Activated CD4-positive, alpha-beta T cell treated with anti-CD3 and anti-CD28 coated beads for 48 hours (primary cell): ENCODE measurements at regions not wholly inside any gene's neighbourhood (a gene's known extent, or its start where the extent isn't known, plus 50 kb on each side); places are given as distances from the start of the nearest gene placed in this dataset.

Source experiments
- DNase-seq: peaks from one replicate; pipeline ENCODE4 v3.0.0-alpha.2; 2020

DNA sequence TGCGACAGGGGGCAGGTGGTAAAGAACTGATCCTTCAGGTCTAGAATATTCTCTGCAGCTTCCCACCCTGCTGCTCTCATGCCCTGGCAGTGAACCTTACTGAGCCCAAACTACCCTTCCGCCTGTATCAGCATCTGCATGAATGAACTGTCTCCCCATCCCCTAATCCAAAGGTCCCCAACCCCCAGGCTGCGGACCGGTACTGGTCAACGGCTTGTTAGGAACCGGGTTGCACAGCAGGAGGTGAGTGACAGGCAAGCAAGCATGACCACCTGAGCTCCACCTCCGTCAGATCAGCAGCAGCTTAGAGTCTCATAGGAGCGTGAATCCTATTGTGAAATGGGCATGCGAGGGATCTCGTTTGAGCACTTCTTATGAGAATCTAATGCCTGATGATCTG is 58.2 kb upstream of the LMO1 start:
- DNase-seq, result no peak

DNA sequence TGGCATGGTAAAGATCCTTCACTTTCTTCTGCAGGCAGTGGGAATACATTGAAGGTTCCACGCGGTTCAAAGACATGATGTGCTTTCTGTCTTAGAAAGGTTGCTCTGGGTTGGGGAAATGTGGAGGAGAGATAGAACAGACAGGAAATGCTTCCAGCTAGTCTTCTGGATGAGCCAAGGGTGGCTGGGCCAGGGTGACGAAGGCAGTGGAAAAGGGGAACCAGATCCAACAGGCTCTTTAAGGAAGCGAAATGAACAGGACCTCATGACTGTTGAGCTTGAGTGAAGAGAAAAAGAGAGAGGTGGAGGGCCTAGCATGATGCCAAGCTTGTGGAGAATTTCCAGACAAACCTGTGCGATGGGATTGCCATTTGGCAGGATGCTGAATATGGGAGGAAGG is 56.4 kb upstream of the LMO1 start:
- DNase-seq, result no peak

DNA sequence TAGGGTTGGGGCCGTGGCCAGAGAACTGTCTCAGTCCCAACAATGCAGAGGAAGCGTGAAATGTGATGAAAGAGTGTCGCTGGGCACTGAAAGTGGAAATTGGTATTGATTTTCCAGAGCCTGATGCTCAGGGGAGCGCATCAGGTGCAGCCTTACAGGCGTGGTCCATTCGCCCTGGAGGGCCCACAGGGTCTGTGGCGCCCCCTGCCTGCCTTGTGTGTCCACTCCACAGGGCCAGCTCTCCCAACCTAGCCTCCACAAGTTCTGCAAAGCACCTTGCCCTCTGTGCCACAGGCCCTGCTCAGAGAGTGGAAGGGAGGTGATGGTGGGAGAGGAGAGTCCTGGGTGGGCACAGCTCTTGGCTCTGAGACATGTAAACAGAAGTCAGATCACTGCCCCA is 54.9 kb upstream of the LMO1 start:
- peak; percentile 25 for DNase-seq

DNA sequence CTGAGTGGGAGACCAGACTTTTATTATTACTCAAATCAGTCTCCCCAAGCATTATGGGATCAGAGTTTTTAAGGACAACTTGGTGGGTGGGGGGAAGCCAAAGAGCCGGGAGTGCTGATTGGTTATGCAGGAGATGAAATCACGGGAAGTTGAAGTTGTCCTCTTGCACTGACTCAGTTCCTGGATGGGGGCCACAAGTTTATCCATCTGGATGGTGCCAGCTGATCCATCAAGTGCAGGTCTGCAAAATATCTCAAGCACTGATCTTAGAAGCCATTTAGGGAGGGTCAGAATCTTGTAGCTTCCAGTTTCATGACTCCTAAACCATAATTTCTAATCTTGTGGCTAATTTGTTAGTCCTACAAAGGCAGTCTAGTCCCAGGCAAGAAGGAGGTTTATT is 53.5 kb upstream of the LMO1 start:
- no peak for DNase-seq

DNA sequence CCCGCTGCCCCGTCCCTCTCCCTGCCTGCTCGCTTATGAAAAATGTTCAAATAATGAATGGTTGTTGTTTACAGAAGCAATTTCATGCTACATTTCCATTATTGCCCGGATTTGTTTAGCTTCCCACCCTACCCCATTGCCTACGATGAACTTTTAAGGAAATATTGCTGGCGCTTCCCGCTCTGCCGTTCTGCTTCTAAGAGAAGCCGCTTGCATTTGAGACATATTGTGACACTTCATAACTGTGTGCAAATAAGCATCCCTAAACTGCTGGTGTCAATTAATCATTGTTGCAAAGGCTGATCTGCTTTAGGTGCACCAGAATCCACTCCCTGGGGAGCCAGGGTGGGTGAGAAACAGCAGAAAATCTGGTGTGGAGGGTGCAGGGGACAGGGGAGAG is 52.3 kb upstream of the LMO1 start:
- DNase-seq, result no peak

DNA sequence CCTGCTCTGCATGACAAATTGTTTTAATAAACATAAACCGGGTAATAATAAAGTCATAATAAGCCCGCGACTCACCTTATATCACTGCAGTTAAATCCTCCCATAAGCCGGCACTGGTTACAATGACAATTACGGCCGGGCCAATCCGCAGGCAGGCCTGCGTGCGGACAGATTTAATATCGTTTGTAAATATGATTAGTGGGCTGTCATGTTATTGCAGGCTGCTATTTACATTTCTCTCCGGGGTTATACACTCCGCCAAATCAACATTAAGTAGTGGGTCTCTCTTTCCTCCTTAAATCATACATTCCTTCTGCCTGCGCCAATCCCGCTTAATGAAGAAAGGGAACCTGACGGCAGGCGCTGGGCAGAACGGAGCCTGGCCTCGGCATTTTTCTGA is 51.8 kb upstream of the LMO1 start:
- DNase-seq, result no peak

DNA sequence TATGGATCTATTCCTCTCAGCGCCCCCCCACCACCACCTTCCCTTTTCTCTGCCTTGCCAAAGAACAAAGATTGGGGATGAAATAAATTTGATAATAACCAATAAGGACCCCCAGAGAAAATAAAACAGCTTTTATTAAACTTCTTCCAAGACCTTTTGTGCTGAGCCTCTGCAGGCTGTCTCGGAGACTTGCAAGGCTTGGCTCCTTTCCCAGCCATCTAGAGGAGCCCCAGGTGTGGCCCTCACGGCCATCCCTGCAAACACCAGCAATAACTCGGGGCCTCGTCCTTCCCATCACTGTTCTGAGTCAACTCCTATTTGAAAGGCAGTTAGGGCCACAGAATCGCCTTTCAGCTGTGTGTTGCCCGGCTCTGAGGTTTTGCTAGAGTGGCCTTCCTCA is 51.2 kb upstream of the LMO1 start:
- no peak for DNase-seq

DNA sequence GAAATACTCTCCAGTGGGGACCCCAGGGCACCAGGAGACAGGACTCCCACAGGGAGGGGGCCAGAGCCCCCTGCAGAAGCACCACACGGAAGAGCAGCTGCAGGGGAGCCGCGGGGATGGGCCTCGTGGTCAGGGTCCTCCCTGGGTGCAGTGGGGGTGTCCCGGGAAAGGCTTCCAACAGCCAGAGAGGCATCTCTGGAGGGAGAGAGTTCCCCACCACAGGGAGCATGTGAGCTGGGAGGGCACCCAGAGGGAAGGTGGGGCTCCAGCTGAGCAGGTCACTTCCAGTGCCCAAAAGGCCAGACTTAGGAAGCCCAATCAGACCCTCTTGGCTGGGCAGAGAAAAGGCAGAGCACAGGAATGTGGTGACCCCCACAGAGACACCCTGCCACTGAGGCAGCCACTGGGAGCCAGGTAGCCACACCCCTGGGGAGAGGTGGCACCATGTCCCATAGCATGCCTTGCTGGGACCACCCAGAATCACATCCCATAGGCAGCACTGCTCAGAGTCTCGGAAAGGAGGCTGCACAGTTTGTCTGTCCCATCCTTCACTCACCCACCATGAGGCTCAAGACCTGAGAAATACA is 49.9 kb upstream of the LMO1 start:
- DNase-seq, result no peak
